ENCODE measurements at regions not wholly inside any gene's neighbourhood (a gene's known extent, or its start where the extent isn't known, plus 50 kb on each side); places are given as distances from the start of the nearest gene placed in this dataset.

DNA sequence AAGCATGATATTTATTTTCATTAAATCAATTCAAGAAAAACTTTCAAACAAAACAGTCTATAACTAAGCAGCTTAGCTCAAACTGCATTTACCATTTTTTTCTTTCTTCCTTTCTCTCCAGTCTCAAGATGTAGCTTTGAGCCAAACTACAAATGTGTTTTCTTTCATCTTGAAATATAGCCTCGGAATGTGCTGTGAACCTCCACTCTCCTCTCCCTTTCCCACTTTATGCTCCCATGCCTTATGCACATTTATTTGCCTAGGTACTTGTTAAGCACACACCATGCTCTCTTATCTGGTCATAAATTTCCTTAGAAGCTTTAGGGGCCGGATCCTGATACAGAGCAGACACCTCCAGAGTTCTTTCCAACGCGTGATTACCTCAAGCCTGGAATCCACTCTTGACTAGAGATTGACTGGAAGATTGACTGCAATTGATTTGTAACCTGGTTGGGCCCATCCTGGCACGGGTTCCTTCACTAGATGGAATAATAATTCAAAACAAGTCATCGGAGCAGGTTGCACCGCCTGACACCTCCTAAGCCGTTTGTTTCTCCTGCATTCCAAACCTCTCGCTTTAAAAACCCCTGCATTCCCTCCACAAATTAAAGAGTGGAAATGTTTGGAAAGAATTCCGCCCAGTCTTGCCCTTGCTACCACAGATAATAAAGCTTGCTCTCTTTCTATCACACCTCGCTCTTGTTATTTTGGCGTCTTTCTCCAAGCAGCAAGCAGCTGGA, 344.7 kb downstream of the CHL1 start:
- Mint-ChIP-seq H3K4me1 (no peaks in the 10 kb centered on the region), H3K27ac (no peak overlapping the region), H3K9me3 (peaks cover 97% of the 10 kb centered on the region), H3K27me3 (ENCODE audit: insufficient read depth, low read depth, poor library complexity) (no peaks in the 10 kb centered on the region), H3K4me3 (no peak overlapping the region), H3K36me3 (ENCODE audit: low read depth) (peaks cover 51% of the 10 kb centered on the region)
- H2AFZ ChIP-seq: peak overlapping the region; percentile 9; the same call in 1 of the 2 replicates
- peak overlapping the region; percentile 37; the same call in 1 of the 2 replicates for H3K4me2 ChIP-seq
- H3F3A ChIP-seq (replicated peaks; ENCODE audit: low read depth): no peaks in the 10 kb centered on the region
- no peaks in the 10 kb centered on the region for H3K36me3 ChIP-seq (ENCODE audit: insufficient read depth)
- H3K27me3 ChIP-seq (ENCODE audit: insufficient read depth): peaks cover 12% of the 10 kb centered on the region
- DNase-seq (ENCODE audit: low spot score): peak; percentile 13
- H4K20me1 ChIP-seq (replicated peaks; ENCODE audit: insufficient read depth): no peaks in the 10 kb centered on the region
- H3K79me2 ChIP-seq (replicated peaks; ENCODE audit: insufficient read depth): no peaks in the 10 kb centered on the region
- ATAC-seq: no peak
- no peaks in the 10 kb centered on the region for H3K9me2 ChIP-seq (ENCODE audit: insufficient read depth)
- peaks cover 6% of the 10 kb centered on the region; the same call in 1 of the 2 replicates for H3K4me1 ChIP-seq (ENCODE audit: insufficient read depth)
- H3K4me3 ChIP-seq: no peak overlapping the region
- TF ChIP-seq CREB1 (CRISPR knock-in tag; IDR thresholded peaks at IDR 0.05; ENCODE audit: low read depth): no peak
- TF ChIP-seq, protein P1, sequence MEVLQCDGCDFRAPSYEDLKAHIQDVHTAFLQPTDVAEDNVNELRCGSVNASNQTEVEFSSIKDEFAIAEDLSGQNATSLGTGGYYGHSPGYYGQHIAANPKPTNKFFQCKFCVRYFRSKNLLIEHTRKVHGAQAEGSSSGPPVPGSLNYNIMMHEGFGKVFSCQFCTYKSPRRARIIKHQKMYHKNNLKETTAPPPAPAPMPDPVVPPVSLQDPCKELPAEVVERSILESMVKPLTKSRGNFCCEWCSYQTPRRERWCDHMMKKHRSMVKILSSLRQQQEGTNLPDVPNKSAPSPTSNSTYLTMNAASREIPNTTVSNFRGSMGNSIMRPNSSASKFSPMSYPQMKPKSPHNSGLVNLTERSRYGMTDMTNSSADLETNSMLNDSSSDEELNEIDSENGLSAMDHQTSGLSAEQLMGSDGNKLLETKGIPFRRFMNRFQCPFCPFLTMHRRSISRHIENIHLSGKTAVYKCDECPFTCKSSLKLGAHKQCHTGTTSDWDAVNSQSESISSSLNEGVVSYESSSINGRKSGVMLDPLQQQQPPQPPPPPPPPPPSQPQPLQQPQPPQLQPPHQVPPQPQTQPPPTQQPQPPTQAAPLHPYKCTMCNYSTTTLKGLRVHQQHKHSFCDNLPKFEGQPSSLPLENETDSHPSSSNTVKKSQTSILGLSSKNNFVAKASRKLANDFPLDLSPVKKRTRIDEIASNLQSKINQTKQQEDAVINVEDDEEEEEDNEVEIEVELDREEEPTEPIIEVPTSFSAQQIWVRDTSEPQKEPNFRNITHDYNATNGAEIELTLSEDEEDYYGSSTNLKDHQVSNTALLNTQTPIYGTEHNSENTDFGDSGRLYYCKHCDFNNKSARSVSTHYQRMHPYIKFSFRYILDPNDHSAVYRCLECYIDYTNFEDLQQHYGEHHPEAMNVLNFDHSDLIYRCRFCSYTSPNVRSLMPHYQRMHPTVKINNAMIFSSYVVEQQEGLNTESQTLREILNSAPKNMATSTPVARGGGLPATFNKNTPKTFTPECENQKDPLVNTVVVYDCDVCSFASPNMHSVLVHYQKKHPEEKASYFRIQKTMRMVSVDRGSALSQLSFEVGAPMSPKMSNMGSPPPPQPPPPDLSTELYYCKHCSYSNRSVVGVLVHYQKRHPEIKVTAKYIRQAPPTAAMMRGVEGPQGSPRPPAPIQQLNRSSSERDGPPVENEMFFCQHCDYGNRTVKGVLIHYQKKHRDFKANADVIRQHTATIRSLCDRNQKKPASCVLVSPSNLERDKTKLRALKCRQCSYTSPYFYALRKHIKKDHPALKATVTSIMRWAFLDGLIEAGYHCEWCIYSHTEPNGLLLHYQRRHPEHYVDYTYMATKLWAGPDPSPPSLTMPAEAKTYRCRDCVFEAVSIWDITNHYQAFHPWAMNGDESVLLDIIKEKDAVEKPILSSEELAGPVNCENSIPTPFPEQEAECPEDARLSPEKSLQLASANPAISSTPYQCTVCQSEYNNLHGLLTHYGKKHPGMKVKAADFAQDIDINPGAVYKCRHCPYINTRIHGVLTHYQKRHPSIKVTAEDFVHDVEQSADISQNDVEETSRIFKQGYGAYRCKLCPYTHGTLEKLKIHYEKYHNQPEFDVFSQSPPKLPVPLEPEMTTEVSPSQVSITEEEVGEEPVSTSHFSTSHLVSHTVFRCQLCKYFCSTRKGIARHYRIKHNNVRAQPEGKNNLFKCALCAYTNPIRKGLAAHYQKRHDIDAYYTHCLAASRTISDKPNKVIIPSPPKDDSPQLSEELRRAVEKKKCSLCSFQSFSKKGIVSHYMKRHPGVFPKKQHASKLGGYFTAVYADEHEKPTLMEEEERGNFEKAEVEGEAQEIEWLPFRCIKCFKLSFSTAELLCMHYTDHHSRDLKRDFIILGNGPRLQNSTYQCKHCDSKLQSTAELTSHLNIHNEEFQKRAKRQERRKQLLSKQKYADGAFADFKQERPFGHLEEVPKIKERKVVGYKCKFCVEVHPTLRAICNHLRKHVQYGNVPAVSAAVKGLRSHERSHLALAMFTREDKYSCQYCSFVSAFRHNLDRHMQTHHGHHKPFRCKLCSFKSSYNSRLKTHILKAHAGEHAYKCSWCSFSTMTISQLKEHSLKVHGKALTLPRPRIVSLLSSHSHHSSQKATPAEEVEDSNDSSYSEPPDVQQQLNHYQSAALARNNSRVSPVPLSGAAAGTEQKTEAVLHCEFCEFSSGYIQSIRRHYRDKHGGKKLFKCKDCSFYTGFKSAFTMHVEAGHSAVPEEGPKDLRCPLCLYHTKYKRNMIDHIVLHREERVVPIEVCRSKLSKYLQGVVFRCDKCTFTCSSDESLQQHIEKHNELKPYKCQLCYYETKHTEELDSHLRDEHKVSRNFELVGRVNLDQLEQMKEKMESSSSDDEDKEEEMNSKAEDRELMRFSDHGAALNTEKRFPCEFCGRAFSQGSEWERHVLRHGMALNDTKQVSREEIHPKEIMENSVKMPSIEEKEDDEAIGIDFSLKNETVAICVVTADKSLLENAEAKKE (CRISPR knock-in tag; IDR thresholded peaks at IDR 0.05): no peak
- TF ChIP-seq, protein P2, sequence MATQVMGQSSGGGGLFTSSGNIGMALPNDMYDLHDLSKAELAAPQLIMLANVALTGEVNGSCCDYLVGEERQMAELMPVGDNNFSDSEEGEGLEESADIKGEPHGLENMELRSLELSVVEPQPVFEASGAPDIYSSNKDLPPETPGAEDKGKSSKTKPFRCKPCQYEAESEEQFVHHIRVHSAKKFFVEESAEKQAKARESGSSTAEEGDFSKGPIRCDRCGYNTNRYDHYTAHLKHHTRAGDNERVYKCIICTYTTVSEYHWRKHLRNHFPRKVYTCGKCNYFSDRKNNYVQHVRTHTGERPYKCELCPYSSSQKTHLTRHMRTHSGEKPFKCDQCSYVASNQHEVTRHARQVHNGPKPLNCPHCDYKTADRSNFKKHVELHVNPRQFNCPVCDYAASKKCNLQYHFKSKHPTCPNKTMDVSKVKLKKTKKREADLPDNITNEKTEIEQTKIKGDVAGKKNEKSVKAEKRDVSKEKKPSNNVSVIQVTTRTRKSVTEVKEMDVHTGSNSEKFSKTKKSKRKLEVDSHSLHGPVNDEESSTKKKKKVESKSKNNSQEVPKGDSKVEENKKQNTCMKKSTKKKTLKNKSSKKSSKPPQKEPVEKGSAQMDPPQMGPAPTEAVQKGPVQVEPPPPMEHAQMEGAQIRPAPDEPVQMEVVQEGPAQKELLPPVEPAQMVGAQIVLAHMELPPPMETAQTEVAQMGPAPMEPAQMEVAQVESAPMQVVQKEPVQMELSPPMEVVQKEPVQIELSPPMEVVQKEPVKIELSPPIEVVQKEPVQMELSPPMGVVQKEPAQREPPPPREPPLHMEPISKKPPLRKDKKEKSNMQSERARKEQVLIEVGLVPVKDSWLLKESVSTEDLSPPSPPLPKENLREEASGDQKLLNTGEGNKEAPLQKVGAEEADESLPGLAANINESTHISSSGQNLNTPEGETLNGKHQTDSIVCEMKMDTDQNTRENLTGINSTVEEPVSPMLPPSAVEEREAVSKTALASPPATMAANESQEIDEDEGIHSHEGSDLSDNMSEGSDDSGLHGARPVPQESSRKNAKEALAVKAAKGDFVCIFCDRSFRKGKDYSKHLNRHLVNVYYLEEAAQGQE (IDR thresholded peaks at IDR 0.05; ENCODE audit: unreplicated experiment): no peak
- no peak overlapping the region for H3K27ac ChIP-seq (ENCODE audit: low read depth)

Measured in GM23338 (cell line).